ENCODE measurements at regions not wholly inside any gene's neighbourhood (a gene's known extent, or its start where the extent isn't known, plus 50 kb on each side); places are given as distances from the start of the nearest gene placed in this dataset.
A peak's percentile ranks its signal among the peaks of the same experiment; 100 is the strongest.

DNA sequence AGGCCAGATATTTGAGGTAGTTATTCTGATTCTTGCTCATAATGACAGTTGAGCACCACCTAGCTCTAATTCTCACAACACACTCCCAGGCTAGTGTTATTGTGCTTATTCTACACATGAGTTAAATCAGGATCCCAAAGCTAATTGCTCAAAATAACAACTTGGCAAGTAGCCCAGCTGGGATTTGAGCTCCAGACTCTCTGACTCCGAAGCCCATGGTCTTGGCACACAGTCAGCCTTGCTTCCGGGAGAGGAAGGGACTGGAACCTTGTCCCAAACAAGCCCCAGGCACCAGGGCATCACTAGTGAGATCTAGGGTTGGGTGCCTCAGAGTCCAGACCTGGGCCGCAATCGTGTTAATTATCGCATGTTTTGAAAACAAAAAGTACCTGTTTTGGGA is 101.4 kb downstream of the GPAM start:
- Histone ChIP-seq H3K27me3 (no peaks in the 10 kb centered on the region), H3K4me1 (peaks cover 0 to 5% of the 10 kb centered on the region in 2 donors), H3K27ac (peak overlapping the region; percentile 20 to 21), H3K9me3 (no peaks in the 10 kb centered on the region), H3K4me3 (no peak overlapping the region), H3K36me3 (no peaks in the 10 kb centered on the region)
- DNase-seq: peak; percentile 19 to 37
- intact Hi-C loops (cut with DNase I; ENCODE audit: low total_unique reads): no loop called here
- TF ChIP-seq CTCF (IDR thresholded peaks at IDR 0.05) (no peak), POLR2A (IDR thresholded peaks at IDR 0.05) (no peak)

DNA sequence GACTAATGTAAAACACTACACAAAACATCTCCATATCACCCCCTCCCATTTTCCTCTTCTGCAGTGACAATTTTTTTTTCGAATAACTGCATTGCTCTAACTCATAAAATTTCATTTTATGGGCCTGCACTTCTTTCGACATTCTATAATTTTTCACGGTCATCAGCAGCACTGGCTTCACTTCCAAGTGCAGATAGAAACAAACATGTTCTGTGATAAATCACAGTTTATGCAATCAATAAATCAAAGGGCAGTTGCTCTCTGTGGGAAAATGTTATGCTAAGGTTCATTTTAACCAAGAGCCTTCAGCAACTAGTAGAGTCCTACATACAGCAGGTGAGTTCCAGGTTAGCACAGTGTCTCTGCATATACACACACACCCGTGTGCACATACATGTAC is 100.1 kb downstream of the GPAM start:
- no peak overlapping the region for H3K4me3 ChIP-seq
- no peak for DNase-seq
- intact Hi-C loops (cut with DNase I; ENCODE audit: low total_unique reads): no loop called here
- TF ChIP-seq CTCF (IDR thresholded peaks at IDR 0.05): no peak
- no peaks in the 10 kb centered on the region for H3K9me3 ChIP-seq
- peaks cover 0 to 5% of the 10 kb centered on the region in 2 donors for H3K4me1 ChIP-seq
- peak overlapping the region in 1 of 2 donors; percentile 20 for H3K27ac ChIP-seq
- no peaks in the 10 kb centered on the region for H3K36me3 ChIP-seq
- H3K27me3 ChIP-seq: no peaks in the 10 kb centered on the region

- H3K36me3 ChIP-seq: no peaks in the 10 kb centered on the region
- no peak for DNase-seq
- H3K4me1 ChIP-seq: no peaks in the 10 kb centered on the region
- H3K27me3 ChIP-seq: no peaks in the 10 kb centered on the region
- intact Hi-C loops (cut with DNase I; ENCODE audit: low total_unique reads): no loop called here
- H3K4me3 ChIP-seq: no peak overlapping the region
- TF ChIP-seq CTCF (IDR thresholded peaks at IDR 0.05): no peak
- TF ChIP-seq POLR2A (IDR thresholded peaks at IDR 0.05): no peak
- H3K9me3 ChIP-seq: no peaks in the 10 kb centered on the region
- H3K27ac ChIP-seq: no peak overlapping the region
Observed at GRCh38 chr10:112087953-112088456, 95.6 kb downstream of the GPAM start.

DNA sequence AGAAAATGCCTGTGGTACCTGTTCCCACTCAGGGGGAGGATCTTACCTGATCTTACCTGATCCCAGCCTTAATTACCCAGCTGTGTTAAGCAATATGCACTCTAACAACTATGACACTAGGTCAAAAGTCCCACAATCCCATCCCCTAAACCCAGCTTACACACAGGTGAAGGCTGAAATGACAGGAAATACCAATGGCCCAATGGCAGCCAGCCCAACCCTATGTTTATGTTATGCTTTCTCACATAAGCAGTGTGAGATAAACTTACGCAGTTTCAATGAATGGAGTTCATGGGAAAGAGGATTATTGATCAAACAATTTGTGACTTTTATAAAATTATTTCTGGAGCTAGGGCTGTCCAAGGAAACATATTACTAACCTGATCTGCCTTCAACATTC is 91.9 kb downstream of the GPAM start:
- Histone ChIP-seq H3K4me3 (no peak overlapping the region), H3K27me3 (no peaks in the 10 kb centered on the region), H3K36me3 (no peaks in the 10 kb centered on the region), H3K27ac (no peak overlapping the region), H3K9me3 (no peaks in the 10 kb centered on the region), H3K4me1 (no peaks in the 10 kb centered on the region)
- DNase-seq: no peak
- TF ChIP-seq CTCF (IDR thresholded peaks at IDR 0.05): no peak
- intact Hi-C loops (cut with DNase I; ENCODE audit: low total_unique reads): no loop called here

GRCh38 chr10:112092519-112092918 is 91.0 kb downstream of the GPAM start:
- no peaks in the 10 kb centered on the region for H3K36me3 ChIP-seq
- no peaks in the 10 kb centered on the region for H3K27me3 ChIP-seq
- TF ChIP-seq CTCF (IDR thresholded peaks at IDR 0.05) (no peak), POLR2A (IDR thresholded peaks at IDR 0.05) (no peak)
- intact Hi-C loops (cut with DNase I; ENCODE audit: low total_unique reads): no loop called here
- no peak overlapping the region for H3K27ac ChIP-seq
- no peaks in the 10 kb centered on the region for H3K9me3 ChIP-seq
- DNase-seq: no peak
- H3K4me3 ChIP-seq: no peak overlapping the region
- no peaks in the 10 kb centered on the region for H3K4me1 ChIP-seq
